ENCODE measurements at regions not wholly inside any gene's neighbourhood (a gene's known extent, or its start where the extent isn't known, plus 50 kb on each side); places are given as distances from the start of the nearest gene placed in this dataset.

DNA sequence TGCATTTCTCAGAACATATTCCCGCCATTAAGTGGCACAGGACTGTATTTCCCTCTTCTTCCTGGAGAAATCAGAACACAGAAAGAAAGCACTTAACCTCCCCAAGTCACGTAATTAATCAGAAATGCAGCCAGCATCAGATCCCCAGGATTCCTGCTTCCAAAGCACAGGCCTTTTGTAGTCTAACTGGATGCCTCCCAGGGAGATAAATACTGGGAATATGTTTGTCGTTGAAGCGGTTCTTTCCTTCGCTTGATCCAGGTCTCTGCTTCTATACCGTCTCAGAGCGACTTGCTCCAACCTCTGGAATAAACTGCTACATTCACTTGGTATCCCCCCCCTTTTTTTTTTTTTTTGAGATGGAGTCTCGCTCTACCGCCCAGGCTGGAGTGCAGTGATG, 198.6 kb downstream of the KBTBD8 start:
- no peak for TF ChIP-seq POLR2A (IDR thresholded peaks at IDR 0.05)
- TF ChIP-seq, protein P1, sequence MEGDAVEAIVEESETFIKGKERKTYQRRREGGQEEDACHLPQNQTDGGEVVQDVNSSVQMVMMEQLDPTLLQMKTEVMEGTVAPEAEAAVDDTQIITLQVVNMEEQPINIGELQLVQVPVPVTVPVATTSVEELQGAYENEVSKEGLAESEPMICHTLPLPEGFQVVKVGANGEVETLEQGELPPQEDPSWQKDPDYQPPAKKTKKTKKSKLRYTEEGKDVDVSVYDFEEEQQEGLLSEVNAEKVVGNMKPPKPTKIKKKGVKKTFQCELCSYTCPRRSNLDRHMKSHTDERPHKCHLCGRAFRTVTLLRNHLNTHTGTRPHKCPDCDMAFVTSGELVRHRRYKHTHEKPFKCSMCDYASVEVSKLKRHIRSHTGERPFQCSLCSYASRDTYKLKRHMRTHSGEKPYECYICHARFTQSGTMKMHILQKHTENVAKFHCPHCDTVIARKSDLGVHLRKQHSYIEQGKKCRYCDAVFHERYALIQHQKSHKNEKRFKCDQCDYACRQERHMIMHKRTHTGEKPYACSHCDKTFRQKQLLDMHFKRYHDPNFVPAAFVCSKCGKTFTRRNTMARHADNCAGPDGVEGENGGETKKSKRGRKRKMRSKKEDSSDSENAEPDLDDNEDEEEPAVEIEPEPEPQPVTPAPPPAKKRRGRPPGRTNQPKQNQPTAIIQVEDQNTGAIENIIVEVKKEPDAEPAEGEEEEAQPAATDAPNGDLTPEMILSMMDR (IDR thresholded peaks at IDR 0.05) = no peak

Data from breast epithelium (tissue), 3 donors.